ENCODE measurements at regions not wholly inside any gene's neighbourhood (a gene's known extent, or its start where the extent isn't known, plus 50 kb on each side); places are given as distances from the start of the nearest gene placed in this dataset.

GRCh38 chr13:89057862-89058261 is 1386.7 kb downstream of the SLITRK5 start:
- no peak for TF ChIP-seq CTCF (IDR thresholded peaks at IDR 0.05; ENCODE audit: extremely low read depth, low read depth, low read length)
- no peak for DNase-seq (ENCODE audit: insufficient read length, low spot score, missing footprints)
- no peaks in the 10 kb centered on the region for H4K20me1 ChIP-seq (ENCODE audit: insufficient read depth, low read length)
- no peak overlapping the region for H3K27ac ChIP-seq (ENCODE audit: low read depth, low read length)
- H2AFZ ChIP-seq (ENCODE audit: low read length) = no peak overlapping the region
- no peaks in the 10 kb centered on the region for H3K27me3 ChIP-seq (ENCODE audit: insufficient read depth, low read length)
- H3K79me2 ChIP-seq (ENCODE audit: insufficient read depth, low read length) = no peaks in the 10 kb centered on the region
- peaks cover 3% of the 10 kb centered on the region for H3K9me3 ChIP-seq (ENCODE audit: low read depth, low read length)
- no peaks in the 10 kb centered on the region for H3K4me1 ChIP-seq (ENCODE audit: insufficient read depth, low read length)
- no peak overlapping the region for H3K4me2 ChIP-seq (ENCODE audit: insufficient read depth, low read length)
- no peaks in the 10 kb centered on the region for H3K36me3 ChIP-seq (ENCODE audit: insufficient read depth, low read length)
- no peak overlapping the region for H3K4me3 ChIP-seq (ENCODE audit: insufficient read depth, low read length)

GRCh38 chr13:89061821-89062220 is 1390.7 kb downstream of the SLITRK5 start:
- Histone ChIP-seq H3K4me2 (ENCODE audit: insufficient read depth, low read length) (no peak overlapping the region), H4K20me1 (ENCODE audit: insufficient read depth, low read length) (no peaks in the 10 kb centered on the region), H3K36me3 (ENCODE audit: insufficient read depth, low read length) (no peaks in the 10 kb centered on the region), H3K27me3 (ENCODE audit: insufficient read depth, low read length) (no peaks in the 10 kb centered on the region), H3K4me1 (ENCODE audit: insufficient read depth, low read length) (no peaks in the 10 kb centered on the region), H3K79me2 (ENCODE audit: insufficient read depth, low read length) (no peaks in the 10 kb centered on the region), H3K9me3 (ENCODE audit: low read depth, low read length) (no peaks in the 10 kb centered on the region), H3K27ac (ENCODE audit: low read depth, low read length) (no peak overlapping the region), H3K4me3 (ENCODE audit: insufficient read depth, low read length) (no peak overlapping the region), H2AFZ (ENCODE audit: low read length) (no peak overlapping the region)
- no peak for TF ChIP-seq CTCF (IDR thresholded peaks at IDR 0.05; ENCODE audit: extremely low read depth, low read depth, low read length)
- no peak for DNase-seq (ENCODE audit: insufficient read length, low spot score, missing footprints)

DNA sequence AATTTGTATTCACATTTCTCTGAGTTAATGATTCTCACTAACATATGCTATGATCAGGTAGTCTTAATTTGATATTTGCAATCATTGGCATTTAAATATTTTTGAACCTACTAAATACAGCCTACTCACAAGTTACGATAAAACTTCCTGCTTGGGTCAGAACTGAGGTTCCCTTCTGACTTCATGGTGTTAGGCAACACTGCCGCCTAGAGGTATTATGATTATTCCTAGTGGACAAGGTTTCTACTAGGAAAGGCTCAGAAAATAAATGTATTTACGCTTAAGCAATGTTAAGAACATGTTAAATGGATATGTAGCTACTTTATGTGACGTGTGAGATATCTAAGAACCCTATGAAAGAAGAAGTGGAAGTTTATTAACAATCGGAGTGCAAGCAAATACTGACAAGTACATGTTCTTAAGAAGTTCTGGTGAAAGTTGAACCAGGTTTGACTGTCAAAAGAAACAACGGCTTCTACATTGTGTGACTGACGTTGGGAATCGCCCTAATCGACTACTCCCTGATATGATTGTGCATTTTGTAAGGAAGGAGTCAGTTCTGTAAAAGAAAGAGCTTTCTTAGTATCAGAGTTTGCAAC is 1395.8 kb downstream of the SLITRK5 start:
- no peak overlapping the region for H2AFZ ChIP-seq (ENCODE audit: low read length)
- H3K9me3 ChIP-seq (ENCODE audit: low read depth, low read length) = no peaks in the 10 kb centered on the region
- H3K4me3 ChIP-seq (ENCODE audit: insufficient read depth, low read length) = no peak overlapping the region
- TF ChIP-seq CTCF (IDR thresholded peaks at IDR 0.05; ENCODE audit: extremely low read depth, low read depth, low read length) = no peak
- H3K27ac ChIP-seq (ENCODE audit: low read depth, low read length) = no peak overlapping the region
- no peak for DNase-seq (ENCODE audit: insufficient read length, low spot score, missing footprints)
- H3K4me1 ChIP-seq (ENCODE audit: insufficient read depth, low read length) = no peaks in the 10 kb centered on the region
- H3K27me3 ChIP-seq (ENCODE audit: insufficient read depth, low read length) = no peaks in the 10 kb centered on the region
- H3K4me2 ChIP-seq (ENCODE audit: insufficient read depth, low read length) = no peak overlapping the region
- no peaks in the 10 kb centered on the region for H4K20me1 ChIP-seq (ENCODE audit: insufficient read depth, low read length)
- no peaks in the 10 kb centered on the region for H3K36me3 ChIP-seq (ENCODE audit: insufficient read depth, low read length)
- no peaks in the 10 kb centered on the region for H3K79me2 ChIP-seq (ENCODE audit: insufficient read depth, low read length)

GRCh38 chr13:89072979-89073378 is 1401.8 kb downstream of the SLITRK5 start:
- Histone ChIP-seq H3K4me1 (ENCODE audit: insufficient read depth, low read length) (no peaks in the 10 kb centered on the region), H4K20me1 (ENCODE audit: insufficient read depth, low read length) (no peaks in the 10 kb centered on the region), H3K36me3 (ENCODE audit: insufficient read depth, low read length) (no peaks in the 10 kb centered on the region), H3K4me3 (ENCODE audit: insufficient read depth, low read length) (no peak overlapping the region), H3K4me2 (ENCODE audit: insufficient read depth, low read length) (no peak overlapping the region), H3K9me3 (ENCODE audit: low read depth, low read length) (no peaks in the 10 kb centered on the region), H3K79me2 (ENCODE audit: insufficient read depth, low read length) (no peaks in the 10 kb centered on the region), H3K27ac (ENCODE audit: low read depth, low read length) (no peak overlapping the region), H3K27me3 (ENCODE audit: insufficient read depth, low read length) (no peaks in the 10 kb centered on the region), H2AFZ (ENCODE audit: low read length) (no peak overlapping the region)
- TF ChIP-seq CTCF (IDR thresholded peaks at IDR 0.05; ENCODE audit: extremely low read depth, low read depth, low read length) = no peak
- no peak for DNase-seq (ENCODE audit: insufficient read length, low spot score, missing footprints)

All from osteoblast (primary cell).